ENCODE measurements at regions not wholly inside any gene's neighbourhood (a gene's known extent, or its start where the extent isn't known, plus 50 kb on each side); places are given as distances from the start of the nearest gene placed in this dataset.

DNA sequence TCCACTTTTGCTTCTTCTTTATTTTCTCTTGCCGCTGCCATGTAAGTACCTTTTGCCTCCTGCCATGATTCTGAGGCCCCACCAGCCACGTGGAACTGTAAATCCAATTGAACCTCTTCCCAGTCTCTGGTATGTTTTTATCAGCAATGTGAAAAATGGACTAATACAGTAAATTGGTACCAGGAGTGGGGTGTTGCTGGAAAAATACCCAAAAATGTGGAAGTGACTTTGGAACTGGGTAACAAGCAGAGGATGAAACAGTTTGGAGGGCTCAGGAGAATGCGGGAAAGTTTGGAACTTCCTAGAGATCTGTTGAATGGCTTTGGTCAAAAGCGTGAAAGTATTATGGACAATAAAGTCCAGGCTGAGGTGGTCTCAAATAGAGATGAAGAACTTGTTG is 670.3 kb upstream of the ZWINT start:
- TF ChIP-seq POLR2AphosphoS5 (IDR thresholded peaks at IDR 0.05; ENCODE audit: low read depth, low read length) (no peak), TCF7L2 (IDR thresholded peaks at IDR 0.05; ENCODE audit: low read depth, low read length) (no peak), CTCF (IDR thresholded peaks at IDR 0.05) (no peak), SIN3A (IDR thresholded peaks at IDR 0.05; ENCODE audit: borderline replicate concordance, insufficient read depth, low read depth, low read length) (no peak)

Measured in Panc1 (cell line).